HG02798 (cell line): ENCODE measurements at regions not wholly inside any gene's neighbourhood (a gene's known extent, or its start where the extent isn't known, plus 50 kb on each side); places are given as distances from the start of the nearest gene placed in this dataset.

Experiments
- ATAC-seq: cut with Tn5 transposase; IDR thresholded peaks from one replicate; pipeline ENCODE4 v1.9.1; 2021; ENCODE audit warnings: mild to moderate bottlenecking; ENCODE audit not compliant: unreplicated experiment, poor library complexity

DNA sequence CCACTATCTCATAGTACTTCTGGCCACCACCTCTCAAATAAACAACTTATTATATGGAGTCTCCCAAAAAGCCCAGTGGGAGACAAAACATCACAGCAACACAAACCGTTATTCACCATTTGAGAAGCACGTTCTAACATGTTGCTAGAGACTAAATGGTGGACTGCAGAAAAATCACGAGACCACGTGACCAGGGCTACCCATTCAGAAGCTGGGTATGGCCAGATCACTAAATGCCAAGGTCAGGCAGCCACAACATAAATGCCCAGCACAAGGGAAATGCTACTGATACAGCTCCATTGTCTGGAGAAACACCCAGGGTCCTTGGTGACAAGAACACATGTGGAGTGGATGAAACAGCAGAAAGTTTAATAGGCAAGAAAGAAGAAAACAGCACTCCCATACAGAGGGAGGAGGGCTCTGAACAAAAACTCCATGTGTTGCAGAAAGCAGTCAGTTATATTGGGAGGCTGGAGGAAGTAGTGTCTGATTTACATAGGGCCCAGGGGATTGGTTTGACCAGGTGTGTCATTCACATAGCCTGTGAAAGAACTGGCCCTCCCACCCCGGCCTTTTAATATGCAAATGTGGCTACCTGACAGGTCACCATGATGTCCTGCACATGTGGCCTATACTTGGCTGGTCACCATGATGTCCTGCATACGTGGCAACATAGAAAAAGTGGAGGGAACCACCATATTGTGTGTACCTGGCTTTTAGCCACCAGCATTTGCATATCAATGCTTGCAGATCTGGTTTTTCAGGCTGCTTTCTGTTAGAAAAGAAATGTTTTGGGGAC, 97.2 kb downstream of the TRIM36 start:
- ATAC-seq, result no peak

DNA sequence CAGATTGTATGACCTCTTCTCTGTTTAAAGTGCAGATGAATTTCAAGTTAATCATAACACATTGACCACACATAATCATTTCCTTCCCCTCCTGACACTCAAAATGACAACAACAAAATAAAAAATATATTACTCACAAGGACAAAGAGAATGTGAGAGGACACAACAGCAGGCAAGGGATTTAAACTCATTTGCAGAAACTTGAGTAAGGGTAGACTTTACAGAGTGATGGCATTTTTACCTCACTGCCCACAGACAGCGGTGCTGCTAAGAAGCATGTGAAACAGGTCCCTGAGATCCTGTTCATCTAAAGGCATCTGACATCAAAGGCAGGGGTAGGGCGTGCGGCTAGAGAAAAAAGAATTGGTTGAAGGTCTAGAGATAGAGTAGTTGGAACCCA, 99.0 kb downstream of the TRIM36 start:
- no peak for ATAC-seq

DNA sequence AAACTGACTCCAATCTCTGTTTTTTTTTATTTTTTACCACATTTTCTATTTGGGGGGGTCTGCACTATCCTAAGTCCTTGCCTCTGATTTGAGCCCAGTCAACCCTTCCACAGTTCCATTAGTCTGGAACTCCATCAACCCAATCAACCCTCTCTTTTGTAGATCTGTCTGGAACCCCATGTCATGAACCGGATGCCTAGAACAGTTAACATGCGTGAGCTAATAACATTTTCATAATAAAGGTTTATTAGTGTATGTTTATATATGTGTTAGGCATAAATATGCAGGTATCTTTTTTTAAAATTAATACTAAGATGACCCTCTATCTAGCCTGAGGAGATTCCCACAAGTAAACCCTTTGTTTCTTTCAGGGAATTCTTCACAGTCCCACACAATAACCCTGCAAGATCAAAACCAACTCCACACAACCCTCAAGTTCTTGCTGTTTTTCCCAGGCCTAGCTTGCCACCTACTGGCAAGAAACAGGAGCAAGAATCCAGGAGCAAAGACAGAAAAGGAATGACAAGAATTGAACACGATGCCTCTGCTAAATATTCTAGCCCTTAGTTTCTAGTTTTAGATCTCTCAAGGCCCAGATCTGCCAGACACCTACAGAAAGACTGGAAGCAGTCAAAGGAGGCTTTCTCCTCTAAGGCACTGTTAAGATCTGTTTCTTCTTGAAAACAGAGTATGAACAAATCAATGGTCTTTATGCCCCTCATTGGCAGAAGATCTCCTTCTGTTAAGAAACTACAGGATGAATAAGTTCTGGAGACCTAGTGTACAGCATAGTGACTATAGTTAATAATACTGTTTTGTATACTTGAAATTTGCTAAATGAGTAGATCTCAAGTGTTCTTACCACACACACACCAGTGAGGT, 100.4 kb downstream of the TRIM36 start:
- ATAC-seq, result peak; percentile 29

DNA sequence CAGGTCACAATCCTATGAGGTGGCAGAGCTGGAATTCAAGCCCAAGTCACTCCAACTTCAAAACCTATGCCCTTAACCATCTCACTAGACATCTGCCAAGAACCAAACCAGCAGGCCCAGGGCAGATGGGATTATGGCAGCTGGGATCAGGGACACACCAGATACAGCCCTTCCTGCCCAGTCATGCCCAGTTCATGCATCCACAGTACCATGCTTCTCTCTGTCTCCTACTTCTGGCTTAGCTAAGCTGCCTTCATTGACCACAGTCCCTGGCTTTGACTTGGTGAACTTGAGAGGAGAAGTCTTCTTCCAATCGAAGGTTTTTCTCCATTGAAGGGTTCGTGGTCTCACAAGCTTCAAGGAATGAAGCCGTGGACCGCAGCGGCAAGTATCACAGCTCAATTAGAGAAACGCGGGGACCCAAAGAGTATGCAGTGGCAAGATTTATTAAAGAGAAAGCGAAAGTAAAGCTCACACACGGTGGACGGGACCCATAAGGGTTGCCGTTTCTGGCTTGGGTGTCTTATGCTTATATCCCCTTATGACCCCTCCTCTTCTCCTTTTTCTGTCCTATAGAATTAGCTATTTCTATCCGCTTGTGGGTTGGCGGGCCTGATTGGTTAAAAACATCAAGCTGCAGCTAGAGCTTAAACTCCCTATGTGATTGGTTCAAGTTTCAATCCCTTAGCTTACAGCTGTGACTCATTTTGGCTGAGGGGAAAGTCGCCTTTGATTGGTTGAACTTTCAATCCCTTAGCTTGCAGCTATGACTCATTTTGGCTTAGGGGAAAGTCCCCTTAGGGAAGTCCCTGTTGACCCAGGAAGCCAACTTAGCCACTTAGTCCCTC, 101.2 kb downstream of the TRIM36 start:
- peak; percentile 83 for ATAC-seq

DNA sequence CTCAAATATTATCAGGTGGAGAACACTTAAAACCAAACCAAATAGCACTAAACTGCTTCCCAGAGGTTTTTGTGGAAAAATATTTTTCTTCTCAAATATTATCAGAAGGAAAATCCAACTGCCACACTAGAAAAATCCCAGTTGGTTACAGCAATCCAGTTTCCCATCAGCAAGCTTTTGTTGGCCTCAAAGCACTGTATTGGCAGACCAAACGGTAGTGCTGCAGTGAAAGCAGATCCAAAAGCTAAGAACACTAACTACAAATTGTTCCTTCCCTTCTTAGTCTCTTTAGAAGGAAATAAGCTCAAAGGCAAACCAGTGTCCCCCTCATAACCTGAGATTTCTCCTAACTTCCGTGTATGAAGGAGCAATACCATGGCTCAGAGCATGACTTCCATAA, 105.3 kb downstream of the TRIM36 start:
- ATAC-seq, result no peak

DNA sequence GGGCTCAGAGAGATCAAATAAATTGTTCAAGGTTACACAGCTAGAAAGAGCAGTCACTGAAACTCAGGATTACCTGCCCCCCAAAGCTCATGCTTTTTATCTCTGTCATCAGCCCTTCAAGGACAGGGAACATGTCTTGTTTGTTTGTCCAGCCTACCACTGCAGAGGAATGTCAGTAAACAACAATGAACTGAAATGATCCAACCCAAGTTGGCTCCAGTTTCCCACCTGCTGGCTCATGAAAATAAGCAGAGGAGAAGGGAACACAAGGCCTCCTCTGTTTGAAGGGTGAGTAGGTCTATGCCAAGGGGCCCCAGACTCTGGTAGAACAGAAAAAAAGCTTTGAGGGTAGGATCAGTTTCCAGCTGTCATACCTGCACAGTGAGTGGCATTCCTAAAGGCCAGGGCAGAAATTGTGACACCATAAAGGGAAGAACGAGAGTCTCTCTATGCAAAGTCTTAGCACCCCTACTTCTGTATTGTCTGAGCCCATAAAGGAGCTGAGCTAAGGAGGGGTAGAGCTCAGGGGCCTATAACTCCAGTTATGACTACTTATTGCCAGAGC, 115.2 kb downstream of the TRIM36 start:
- ATAC-seq, result no peak

DNA sequence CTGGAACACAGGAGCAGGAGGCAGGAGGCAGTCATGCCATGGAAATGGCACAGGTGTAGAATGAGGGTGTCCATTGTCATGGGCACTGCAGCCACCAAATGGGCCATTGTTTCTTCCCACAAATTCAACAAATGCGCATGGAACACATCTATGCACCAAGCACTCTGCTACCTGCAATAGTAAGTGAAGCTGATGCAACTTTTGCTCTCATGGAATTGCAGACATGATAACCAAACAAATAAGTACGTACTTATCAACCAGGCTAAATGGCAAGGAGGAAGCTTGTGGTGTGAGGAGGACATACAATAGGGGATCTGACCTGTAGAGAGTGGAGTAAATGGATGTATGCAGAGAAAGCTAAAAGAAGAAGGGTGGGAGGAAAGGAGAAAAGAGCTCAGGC, 116.8 kb downstream of the TRIM36 start:
- no peak for ATAC-seq

DNA sequence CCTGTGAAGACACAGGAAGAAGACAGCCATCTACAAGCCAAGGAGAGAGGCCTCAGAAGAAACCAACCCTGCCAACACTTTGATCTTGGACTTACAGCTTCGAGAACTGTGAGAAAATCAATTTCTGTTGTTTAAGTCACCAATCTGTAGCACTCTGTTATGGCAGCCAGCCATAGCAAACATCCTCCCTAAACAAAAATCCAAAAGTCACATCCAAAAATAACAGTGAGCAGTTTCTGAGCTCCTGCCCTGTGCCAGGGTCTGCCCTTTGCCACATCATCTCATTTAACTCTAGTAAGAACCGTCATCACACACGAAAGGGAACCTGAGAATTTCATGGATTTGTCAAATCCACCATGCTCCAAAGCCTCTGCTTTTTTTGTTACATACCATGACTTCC, 118.8 kb downstream of the TRIM36 start:
- no peak for ATAC-seq

DNA sequence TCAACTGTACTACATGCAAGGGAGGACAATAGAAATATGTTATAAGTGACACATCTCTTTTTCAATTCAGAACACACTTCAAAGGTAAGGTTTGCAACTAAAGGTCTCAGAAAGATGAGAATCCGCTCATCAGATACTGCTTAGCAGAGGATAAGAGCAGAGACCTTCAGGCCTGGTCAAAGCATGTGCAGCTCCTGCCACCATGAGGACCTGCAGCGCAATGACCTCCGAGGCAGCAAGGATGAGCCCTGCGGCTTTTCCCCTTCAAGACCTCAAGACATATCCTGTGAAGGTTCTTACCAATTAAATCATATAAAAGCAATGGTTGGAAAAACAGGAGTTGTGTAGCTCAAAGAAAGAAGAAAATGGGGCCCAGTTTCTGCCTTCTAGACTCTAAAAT, 135.8 kb downstream of the TRIM36 start:
- no peak for ATAC-seq

DNA sequence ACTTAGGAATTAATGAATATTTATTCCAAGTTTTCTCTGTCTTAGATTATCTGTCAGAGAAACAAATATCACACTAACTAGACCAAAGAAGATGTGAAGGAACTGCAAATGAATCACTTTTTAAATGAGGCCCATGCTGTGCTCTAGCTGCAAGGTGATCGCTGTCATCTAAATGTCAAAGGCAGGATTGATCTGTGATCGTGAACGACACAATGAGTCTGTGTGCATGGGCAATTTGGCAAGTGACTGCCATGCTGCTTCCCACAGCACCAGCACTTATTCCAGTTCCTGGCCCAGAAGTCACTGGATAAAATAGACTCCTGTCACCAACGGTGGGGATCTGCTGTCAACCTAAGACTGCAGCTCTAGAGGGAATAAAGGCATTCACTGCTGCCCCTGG, 141.2 kb downstream of the TRIM36 start:
- no peak for ATAC-seq

DNA sequence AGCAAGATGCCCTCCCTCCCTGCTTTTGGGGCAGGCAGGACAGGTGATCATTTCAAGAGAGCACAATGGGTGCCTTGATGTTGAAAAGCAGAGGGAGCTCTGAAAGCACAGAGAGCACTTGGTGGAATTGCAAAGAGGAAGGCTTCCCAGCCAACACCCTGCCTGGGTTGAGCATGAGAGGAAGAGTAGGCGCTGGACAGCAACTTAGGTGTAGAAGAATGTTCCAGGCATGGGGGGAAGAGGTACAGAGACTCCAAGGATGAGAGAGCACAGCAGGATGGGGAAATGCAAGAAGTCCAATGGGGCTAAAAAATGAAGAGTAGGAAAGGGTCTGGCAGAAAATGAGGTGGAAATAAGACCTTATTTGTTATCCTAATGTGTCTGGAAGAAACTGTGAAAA, 144.8 kb downstream of the TRIM36 start:
- ATAC-seq, result no peak

DNA sequence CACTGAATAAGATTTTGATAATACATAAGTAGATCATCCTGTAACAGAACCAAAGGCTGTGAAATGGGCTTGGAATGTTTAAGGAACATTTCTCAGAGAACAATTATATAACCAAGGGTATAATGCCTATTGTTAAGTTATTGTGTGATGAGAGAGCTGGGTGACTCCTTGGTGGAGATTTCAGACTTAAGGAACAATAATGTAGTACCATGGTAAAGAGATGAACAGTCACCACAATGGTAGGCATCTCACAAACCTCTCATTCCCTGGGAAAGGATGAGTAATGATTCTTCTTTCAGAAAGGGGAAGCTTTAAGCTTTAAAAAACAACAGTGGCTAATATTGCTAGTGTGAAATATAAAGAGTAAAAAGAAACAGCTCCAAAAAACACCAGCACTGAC, 147.4 kb downstream of the TRIM36 start:
- no peak for ATAC-seq

DNA sequence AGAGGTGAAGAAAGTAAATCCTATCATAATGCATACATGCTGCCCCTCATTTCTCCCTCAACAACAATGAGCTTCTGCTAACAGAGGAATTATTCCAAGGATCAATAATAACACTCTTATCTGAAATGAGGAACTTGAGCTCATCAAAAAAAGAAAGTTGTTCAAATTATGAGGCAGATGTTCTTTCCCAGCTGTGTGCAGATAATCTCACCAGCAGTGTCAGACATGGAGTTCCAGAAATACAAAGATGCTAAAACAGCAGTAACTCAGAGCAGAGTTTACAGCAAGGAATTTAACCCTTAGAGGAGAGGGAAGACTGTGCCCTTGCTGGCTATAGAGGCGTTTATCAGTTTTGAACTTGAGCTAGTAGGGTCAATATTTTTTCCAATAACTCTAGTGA, 153.1 kb downstream of the TRIM36 start:
- ATAC-seq, result no peak

DNA sequence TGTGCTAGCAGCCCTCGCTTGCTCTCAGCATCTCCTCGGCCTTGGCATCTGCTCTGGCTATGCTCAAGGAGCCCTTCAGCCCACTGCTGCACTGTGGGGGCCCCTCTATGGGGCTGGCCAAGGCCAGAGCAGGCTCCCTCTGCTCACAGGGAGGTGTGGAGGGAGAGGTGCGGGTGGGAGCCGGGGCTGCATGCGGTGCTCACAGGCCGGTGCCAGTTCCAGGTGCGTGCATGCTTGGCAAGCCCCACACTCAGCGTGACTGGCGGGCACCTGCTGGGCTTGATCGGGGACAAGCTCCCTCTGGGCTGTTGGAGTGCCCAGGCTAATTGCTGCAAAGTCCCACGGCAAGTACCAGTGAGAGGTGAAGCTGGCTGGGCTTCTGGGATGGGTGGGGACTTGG, 170.5 kb downstream of the TRIM36 start:
- ATAC-seq, result no peak

DNA sequence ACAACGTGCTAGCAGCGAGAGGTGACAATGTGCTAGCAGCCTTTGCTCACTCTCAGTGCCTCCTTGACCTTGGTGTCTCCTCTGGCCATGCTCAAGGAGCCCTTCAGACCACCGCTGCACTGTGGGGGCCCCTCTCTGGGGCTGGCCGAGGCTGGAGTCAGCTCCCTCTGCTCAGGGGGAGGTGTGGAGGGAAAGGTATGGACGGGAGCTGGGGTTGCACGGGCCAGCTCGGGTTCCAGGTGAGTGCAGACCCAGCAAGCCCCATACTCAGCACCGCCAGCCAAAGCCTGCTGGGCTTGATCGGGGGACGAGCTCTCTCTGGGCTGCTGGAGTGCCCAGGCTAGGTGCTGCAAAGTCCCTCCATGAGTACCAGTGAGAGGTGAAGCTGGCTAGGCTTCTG, 180.2 kb downstream of the TRIM36 start:
- no peak for ATAC-seq

DNA sequence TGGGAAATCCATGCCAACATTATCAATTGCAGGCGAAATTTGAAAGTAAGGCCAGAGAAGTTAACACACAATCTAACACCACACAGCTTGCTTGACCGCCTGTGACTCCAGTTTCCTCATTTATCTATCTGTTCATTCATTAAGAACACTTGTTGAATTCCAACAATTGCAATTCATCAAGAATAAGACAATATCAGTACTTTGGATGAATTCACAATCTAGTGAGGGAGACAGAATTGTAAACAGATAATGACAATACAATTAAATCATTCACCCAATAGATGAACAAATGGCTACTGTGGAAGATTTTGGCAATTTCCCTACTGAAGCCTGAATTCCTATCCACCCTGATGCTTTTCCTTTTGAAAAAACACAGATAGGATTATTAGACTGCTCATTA, 181.6 kb downstream of the TRIM36 start:
- ATAC-seq, result no peak

DNA sequence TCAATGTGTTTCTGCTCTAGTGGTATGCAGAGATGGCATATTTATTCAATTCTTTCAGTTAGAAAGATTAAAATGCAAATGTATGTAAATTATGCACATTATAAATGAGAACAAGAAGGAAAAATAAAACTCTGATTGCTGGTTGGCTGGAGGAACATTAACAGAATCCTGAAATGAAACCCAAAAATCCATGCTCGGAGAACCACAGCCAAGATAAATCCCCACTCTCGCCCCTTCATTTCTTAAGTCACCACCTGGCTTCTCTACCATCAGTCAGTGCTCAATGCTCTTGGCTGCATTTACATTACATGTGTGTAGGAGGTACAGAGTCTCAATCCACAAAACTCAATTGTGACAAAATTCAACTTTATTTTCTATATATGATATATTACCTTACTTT, 184.9 kb downstream of the TRIM36 start:
- ATAC-seq, result no peak

DNA sequence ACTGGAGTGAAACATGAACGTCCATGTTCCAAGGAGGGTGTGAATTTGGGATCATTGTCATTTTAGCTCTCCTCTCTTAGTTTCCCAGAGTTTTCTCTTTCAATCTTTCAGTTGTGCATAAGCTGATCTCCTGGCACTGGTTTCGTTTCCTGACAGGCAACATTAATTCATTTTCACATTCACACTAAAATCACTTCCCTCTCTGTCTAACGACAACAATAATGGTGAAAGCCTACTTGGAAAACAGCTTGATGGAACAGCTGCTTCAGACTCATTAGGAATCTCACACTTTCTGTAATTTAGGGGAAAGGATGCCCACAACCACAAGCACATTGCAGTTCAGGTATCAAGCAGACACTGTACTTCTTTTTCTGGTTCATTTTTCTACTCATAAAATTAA, 188.6 kb downstream of the TRIM36 start:
- ATAC-seq, result no peak

DNA sequence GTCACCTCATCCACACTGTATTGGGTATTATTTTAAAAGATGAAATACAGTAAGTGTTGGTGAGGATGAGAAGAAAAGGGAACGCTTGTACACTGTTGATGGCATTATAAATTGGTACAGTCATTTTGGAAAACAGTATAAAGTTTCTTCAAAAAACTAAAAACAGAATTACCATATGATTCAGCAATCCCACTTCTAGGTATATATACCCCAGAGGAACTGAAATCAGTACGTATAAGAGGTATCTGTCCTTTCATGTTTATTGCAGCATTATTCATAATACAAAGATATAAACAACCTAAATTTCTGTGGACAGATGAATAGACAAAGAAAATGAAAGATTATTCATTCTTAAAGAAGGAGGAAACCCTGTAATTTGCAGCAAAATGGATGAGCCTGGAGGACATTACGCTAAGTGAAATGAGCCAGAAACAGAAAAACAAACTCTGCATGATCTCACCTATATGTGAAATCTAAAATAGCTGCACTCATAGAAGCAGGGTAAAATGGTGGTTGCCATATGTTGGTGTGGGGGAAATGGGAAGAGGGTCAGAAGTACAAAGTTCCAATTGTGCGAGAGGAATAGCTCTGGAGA, 191.6 kb downstream of the TRIM36 start:
- no peak for ATAC-seq

DNA sequence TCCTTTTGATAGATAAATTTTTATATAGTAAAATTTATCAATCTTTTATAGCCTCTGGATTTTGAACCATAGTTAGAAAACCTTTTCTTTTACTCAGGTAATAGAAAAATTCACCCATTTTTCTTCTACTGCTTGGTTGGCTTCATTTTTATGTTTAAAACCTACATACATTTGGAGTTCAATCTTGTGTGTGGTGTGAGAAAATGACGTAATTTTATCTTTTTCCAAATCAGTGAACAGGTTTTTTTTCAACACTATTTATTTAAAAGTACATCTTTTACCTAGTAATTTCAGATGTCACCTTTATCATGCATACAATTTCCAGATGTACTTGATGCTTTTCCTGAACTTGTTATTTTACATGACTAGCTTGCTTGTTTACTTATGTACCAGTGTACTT, 200.2 kb downstream of the TRIM36 start:
- ATAC-seq, result no peak
